ENCODE measurements at regions not wholly inside any gene's neighbourhood (a gene's known extent, or its start where the extent isn't known, plus 50 kb on each side); places are given as distances from the start of the nearest gene placed in this dataset.

GRCh38 chr5:21665524-21665923, 1187.6 kb downstream of the CDH12 start:
- no peak for TF ChIP-seq CTCF (IDR thresholded peaks at IDR 0.05; ENCODE audit: low read depth, low read length)
- no peak overlapping the region for H3K4me3 ChIP-seq (ENCODE audit: low read depth, low read length)

DNA sequence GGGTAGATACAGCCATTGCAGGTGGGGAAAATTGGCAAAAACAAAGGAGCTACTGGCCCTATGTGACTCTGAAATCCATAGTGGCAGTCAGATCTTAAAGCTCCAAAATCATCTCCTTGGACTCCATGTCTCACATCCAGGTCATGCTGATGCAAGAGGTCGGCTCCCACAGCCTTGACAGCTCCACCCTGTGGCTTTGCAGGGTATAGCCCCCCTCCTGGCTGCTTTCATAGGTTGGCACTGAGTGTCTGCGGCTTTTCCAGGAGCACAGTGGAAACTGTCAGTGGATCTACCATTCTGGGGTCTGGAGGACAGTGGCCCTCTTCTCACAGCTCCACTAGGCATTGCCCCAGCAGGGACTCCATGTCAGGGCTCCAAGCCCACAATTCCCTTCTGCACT, 1190.1 kb downstream of the CDH12 start:
- H3K4me3 ChIP-seq (ENCODE audit: low read depth, low read length): no peak overlapping the region
- TF ChIP-seq CTCF (IDR thresholded peaks at IDR 0.05; ENCODE audit: low read depth, low read length): no peak

GRCh38 chr5:21661184-21661583, 1192.0 kb downstream of the CDH12 start:
- no peak for TF ChIP-seq CTCF (IDR thresholded peaks at IDR 0.05; ENCODE audit: low read depth, low read length)

GRCh38 chr5:21654556-21654955, 1198.6 kb downstream of the CDH12 start:
- TF ChIP-seq CTCF (IDR thresholded peaks at IDR 0.05; ENCODE audit: low read depth, low read length): no peak
- H3K4me3 ChIP-seq (ENCODE audit: low read depth, low read length): no peak overlapping the region

More at GRCh38 chr5:21661184-21661583, 1192.0 kb downstream of the CDH12 start:
- H3K4me3 ChIP-seq (ENCODE audit: low read depth, low read length): no peak overlapping the region

GRCh38 chr5:21649969-21650368, 1203.2 kb downstream of the CDH12 start:
- no peak for TF ChIP-seq CTCF (IDR thresholded peaks at IDR 0.05; ENCODE audit: low read depth, low read length)
- H3K4me3 ChIP-seq (ENCODE audit: low read depth, low read length): no peak overlapping the region

GRCh38 chr5:21646469-21646868, 1206.7 kb downstream of the CDH12 start:
- TF ChIP-seq CTCF (IDR thresholded peaks at IDR 0.05; ENCODE audit: low read depth, low read length): no peak
- no peak overlapping the region for H3K4me3 ChIP-seq (ENCODE audit: low read depth, low read length)

GRCh38 chr5:21644032-21644431, 1209.1 kb downstream of the CDH12 start:
- no peak overlapping the region for H3K4me3 ChIP-seq (ENCODE audit: low read depth, low read length)
- no peak for TF ChIP-seq CTCF (IDR thresholded peaks at IDR 0.05; ENCODE audit: low read depth, low read length)

Data from WI38 (cell line).